ENCODE measurements at regions not wholly inside any gene's neighbourhood (a gene's known extent, or its start where the extent isn't known, plus 50 kb on each side); places are given as distances from the start of the nearest gene placed in this dataset.

DNA sequence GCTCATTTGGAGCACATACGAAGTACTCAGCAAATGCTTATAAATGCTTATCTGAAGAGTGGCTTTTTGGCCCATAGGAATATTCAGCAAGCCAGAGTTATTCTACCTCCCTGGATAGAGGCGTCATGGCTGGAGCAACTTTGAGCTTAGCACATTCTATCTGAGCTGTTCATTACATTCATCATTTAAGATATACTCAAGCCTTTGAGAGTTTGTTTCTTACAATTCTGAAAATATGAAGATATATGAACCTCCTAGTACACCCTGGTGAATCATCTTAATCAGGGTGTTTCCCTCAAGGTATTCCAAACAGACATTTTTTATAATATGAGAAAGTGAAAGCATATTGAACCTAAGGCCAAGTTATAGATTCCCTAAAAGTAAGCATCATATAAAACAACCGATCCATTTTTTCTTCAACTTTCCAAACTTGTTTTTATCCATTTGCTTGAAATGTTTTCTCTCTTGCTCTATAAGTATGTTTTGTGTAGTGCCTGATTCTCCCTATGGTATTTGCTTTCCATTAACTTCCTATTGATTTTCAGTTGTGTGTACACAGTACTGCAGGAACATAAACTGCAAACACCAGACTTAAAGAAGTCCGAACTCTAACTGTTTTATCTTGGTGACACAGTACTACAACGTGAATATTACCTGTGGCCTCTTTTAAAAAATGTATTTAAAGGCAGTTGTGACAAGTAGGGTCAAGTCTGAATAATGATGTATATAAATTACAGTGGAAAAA lies 139.7 kb upstream of the PTPRK start:
- no peak for DNase-seq

GRCh38 chr6:128659276-128659675 lies 138.9 kb upstream of the PTPRK start:
- no peak for DNase-seq

- DNase-seq: no peak
These were observed 136.8 kb upstream of the PTPRK start for GRCh38 chr6:128657181-128657580.

GRCh38 chr6:128655978-128656498 lies 135.6 kb upstream of the PTPRK start:
- DNase-seq: no peak

- no peak for DNase-seq
These were observed 127.7 kb upstream of the PTPRK start for GRCh38 chr6:128648022-128648598.

DNA sequence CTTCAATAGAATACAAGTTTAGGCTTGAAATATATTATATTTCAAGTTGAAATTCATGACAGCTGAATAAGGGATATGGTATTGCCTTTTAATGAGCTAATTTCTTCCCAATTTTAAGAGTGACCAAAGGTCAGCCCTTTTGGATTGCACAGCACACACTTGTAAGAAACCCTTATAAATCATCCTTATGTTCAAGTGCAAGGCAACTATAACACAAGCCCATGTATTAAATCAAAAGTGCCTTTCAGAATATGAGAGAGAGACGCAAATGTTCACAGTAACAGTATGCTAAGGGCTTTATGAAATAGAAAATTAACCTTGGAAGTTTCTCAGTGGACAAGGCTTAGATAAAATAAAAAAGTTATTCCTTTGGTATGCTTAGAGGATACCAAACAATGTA lies 121.7 kb upstream of the PTPRK start:
- DNase-seq: no peak

GRCh38 chr6:128641703-128642102 lies 121.3 kb upstream of the PTPRK start:
- DNase-seq: no peak

DNA sequence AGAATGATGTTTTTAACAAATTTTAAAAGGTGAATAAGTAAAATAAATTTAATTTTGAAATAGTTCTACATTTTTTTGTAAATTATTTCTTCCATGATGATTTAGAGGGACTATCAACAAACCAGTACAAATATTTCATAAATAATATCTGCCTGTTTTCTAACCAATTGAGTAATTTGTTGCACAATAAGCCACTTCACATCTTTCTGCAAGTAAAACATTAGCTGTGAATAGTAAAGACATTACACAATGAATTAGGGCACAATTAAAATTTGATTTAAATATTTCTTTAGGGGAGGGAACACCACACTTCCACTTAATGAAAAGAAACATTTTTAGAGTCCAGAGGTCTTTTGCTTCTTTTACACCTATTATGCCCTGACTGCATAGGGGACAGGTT lies 118.4 kb upstream of the PTPRK start:
- DNase-seq: no peak

DNA sequence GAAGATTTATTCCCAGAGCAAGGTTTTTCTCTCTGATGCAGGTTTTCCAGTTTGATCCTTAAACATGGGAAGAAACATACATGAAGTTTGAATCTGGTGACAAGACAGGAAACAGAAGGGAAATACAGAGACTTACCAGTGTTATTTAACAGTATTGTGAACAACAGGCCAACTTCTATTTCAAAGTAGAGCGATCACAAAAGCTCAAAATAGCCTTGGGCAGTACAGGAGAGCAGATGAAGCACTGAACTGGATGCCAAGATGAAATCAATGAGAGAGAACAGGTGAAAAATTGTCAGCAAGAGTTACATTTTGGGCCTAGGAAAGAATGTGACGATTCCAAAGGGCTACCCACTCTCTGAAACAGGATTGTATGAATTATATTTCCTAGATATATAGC lies 114.8 kb upstream of the PTPRK start:
- DNase-seq: no peak

DNA sequence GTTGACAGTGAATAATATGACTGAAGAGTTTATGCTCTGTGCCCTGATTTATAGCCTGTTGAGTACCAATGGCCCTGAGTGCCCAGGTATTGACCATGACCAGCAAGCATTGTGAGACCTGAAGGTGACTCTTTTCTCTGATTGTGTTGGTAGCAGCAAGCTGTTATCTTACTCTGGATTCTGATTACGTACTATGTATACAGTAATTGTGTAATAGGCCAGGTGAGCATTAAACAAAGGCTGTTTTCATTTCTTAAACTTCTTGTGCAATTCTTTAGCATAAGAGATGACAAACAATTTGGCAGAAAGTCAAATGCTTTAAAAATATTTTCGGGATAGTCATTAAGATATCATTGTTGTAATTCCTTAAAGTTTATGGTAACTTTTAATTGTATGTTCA lies 111.7 kb upstream of the PTPRK start:
- no peak for DNase-seq

DNA sequence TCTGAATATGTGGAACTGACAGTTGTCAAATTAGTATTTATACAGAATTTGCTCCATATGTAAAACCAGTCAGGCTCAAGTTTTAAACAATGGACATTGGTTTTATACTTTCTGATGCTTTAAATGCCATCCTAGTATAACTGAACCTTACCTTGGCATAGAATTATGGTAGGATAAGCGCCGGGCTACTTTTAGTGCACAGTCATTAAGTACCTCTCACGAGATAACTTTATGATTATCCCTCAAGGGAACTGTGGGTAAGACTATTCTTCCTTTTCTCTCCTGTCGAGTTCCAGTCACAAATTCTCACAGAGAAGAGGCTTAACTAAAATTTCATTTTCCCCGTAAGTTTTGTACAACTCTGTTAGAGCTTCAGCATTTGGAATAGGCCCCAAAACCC lies 110.6 kb upstream of the PTPRK start:
- DNase-seq: no peak

- DNase-seq: no peak
These were observed 109.8 kb upstream of the PTPRK start for GRCh38 chr6:128630213-128630612.

DNA sequence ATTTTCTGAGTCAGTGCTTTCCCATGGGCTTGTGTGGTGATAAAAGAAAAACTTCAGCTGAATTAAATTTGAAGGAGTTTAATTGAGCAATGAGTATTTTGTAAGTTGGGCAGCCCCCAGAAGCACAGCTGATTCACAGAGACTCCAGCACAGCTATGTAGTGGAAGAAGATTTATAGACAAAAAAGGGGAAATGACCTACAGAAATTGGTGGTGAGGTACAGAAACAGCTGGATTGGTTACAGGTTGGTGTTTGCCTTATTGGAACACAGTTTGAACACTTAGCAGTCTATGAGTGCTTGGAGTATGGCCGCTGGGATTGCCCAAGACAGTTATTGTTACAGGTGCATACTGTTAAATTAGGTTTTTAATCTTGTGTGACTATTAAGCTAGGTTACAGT lies 96.9 kb upstream of the PTPRK start:
- no peak for DNase-seq

- no peak for DNase-seq
These were observed 95.9 kb upstream of the PTPRK start for GRCh38 chr6:128616342-128616741.

GRCh38 chr6:128606611-128607010 lies 86.2 kb upstream of the PTPRK start:
- DNase-seq: no peak

GRCh38 chr6:128605961-128606360 lies 85.6 kb upstream of the PTPRK start:
- DNase-seq: no peak

DNA sequence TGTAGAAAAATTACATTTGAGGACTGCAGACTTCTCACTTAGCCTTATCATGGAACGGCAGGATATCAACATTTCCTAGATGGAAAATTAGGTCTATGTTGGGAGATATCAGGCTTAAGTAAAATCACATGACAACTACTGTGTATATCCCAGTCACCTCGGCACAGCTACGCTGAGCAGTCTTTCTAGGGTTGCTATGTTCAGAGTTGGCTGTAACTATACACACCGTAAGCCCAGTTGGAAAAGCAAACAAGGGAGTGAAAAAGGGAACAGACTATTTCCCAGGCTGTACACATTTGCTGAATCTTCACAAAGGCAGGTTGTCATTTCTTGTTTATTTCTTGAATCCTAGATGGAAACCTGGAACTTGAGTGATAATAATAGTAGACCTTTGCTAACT lies 80.7 kb upstream of the PTPRK start:
- no peak for DNase-seq

DNA sequence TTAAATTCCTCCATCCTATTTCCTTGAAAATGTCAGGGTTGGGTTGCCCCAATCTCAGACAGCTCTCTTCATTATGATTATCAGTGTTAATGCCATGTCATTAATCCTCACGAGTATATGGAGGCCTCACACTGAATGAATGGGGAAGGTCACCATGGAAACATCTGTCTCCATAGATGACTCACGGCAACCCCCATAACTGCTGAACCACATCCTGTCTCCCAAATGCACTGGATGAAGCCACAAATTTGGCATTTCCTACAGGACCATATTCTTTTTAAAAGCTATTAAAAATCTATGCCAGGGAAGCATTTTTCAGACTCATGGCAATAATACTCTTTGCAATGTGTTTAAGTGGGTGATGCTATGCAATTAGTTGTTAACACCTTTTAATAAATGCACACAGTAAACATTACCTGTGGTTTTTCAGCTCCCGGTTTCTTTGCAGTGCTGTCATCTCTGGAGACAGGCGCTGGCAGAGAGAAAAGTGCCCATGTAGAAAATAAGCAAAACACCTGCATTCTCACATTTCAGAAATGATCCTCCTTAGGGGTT lies 80.1 kb upstream of the PTPRK start:
- peak; percentile 29 for DNase-seq

DNA sequence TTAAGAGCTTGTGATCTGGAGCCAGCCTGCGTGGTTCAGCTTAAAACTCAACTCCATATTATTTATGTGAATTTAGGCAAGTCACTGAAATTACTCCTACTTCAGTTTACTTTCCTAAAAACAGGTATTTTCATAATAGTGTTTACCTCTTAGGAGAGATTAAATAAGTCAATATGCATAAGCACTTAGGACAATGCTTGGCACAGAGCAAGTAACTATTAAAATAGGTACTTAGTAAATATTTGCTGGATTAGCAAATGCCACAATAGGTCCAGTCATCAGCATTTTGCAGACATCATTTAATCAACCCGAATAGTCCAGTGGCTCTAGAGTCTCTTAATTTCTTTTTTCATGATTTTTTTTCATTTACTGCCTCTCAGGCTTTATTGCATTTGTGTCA lies 78.6 kb upstream of the PTPRK start:
- no peak for DNase-seq

GRCh38 chr6:128598571-128598970 lies 78.2 kb upstream of the PTPRK start:
- no peak for DNase-seq

DNA sequence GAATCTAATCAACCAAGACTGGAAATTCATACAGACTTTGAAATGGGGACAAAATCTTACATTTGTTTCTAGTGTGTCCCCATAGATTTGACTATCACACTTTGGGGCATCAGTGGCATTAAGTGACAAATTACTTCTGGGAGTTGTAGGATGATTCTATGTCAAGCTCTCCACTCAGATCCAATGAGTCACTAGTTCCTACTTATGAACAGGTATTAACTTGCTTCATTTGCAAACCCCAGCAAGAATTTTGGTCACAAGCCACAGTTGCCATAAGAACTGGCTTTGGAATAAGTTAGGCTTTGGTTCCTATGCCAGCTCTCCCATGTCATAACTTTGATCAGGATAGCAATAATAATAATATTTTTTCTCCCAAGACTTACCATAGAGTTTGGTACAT lies 77.6 kb upstream of the PTPRK start:
- no peak for DNase-seq

GRCh38 chr6:128597004-128597403 lies 76.6 kb upstream of the PTPRK start:
- no peak for DNase-seq

DNA sequence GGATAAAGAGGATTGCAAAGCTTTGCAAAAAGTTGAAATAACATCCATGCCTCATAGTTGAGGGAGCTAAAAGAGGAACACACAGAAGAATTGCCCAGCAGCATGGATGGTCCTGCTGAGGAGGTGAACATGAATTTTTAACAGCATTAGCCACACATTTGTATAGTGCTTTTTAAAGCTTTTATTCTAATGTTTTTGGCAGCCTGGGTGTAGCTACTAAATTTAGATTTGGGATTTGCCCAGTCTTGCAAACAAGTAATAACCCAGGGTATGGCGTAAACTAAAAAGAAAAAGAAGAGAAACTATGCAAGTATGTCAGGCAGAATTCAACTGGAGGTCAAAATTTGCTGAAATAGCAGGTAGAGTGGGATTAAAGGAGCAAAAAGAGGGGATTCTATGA lies 75.1 kb upstream of the PTPRK start:
- no peak for DNase-seq

DNA sequence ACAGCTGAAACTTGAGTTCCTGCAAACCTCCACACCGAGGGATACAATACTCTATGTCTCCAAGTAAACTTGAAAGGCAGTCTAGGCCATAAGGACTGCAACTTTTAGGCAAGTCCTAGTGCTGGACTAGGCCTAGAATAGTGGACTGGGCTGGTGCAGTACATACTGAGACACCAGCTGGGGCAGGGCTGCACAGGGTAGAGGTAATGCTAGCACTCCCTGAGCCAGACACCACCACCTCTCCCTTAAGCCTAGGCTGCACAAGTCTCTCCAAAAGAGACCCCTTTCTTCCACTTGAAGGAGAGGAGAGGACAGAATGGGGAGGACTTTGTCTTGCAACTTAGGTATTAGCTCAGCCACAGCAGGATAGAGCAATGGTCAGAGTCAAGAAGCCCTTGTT lies 65.7 kb upstream of the PTPRK start:
- no peak for DNase-seq

Measured in femur (tissue), 1 donor.